NCI-H774 (cell line): ENCODE measurements at regions not wholly inside any gene's neighbourhood (a gene's known extent, or its start where the extent isn't known, plus 50 kb on each side); places are given as distances from the start of the nearest gene placed in this dataset.
A peak's percentile ranks its signal among the peaks of the same experiment; 100 is the strongest.

Experiments
- DNase-seq: peaks from one replicate; lab custom pipeline; 2025; lab: John Stamatoyannopoulos, UW

GRCh38 chr2:7598402-7598801 is 681.2 kb downstream of the RNF144A start:
- DNase-seq: no peak

GRCh38 chr2:7599462-7600258 is 682.4 kb downstream of the RNF144A start:
- DNase-seq: no peak

- DNase-seq: no peak
Measured at GRCh38 chr2:7601990-7602389, 684.8 kb downstream of the RNF144A start.

- DNase-seq: no peak
Measured at GRCh38 chr2:7604456-7604855, 687.2 kb downstream of the RNF144A start.

DNA sequence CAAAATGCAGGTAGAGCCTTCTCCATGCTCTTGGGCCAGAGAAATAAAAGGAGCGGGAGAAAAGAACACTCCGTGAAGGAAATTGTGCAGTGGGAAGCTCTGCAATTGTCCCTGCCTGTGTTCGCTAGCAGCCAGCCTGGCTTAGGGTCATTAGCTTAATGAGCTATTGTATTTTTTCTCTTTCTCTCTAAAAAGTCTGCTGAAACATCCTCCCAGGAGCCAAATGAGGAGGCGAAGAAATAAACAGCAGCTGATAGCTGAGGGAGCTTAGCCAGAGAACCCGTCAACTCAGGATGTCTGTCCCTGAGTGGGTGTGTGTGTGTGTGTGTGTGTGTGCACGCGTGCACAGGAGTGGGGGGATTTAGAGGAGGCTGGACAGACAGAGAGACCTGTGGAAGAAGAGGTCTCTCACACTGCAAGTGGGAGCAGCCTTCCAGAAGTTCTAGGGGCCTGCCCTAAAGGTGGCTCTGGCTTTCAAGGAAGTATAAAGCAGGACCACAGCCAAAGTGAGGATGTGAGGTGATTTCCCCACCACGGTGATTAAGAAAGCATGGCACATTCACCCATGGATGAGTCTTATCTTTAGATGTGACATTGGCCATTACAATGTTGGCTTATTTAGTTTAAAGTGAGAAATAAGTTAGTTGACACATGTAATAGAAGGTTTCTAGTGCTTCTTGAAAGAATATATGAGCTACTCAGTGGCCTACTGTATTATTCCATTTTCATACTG is 690.4 kb downstream of the RNF144A start:
- DNase-seq: no peak

DNA sequence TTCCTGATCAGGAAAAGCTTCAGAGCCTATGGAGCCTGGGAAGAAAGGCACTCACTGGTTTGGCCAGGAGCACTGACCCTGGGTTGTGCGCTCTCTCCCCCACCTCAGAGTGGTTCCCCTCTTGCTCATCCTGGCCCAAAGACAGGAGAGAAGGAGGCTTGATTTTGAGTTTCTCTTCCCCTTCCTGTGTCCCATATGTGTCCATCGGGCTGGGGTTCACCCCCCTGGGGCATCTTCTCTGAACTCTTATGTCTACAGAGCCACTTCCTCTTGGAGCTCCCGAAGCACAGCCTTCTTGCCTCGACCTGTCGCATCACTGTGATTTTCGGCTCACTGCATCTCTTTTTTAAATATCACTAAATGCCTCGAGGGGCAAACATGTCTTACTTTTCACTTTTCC is 692.3 kb downstream of the RNF144A start:
- no peak for DNase-seq

- DNase-seq: no peak
Measured at GRCh38 chr2:7609974-7610373, 692.8 kb downstream of the RNF144A start.

- no peak for DNase-seq
Measured at GRCh38 chr2:7611750-7612149, 694.5 kb downstream of the RNF144A start.

- no peak for DNase-seq
Measured at GRCh38 chr2:7612969-7613368, 695.8 kb downstream of the RNF144A start.

GRCh38 chr2:7613831-7614230 is 696.6 kb downstream of the RNF144A start:
- no peak for DNase-seq

- no peak for DNase-seq
Measured at GRCh38 chr2:7618031-7618430, 700.8 kb downstream of the RNF144A start.

DNA sequence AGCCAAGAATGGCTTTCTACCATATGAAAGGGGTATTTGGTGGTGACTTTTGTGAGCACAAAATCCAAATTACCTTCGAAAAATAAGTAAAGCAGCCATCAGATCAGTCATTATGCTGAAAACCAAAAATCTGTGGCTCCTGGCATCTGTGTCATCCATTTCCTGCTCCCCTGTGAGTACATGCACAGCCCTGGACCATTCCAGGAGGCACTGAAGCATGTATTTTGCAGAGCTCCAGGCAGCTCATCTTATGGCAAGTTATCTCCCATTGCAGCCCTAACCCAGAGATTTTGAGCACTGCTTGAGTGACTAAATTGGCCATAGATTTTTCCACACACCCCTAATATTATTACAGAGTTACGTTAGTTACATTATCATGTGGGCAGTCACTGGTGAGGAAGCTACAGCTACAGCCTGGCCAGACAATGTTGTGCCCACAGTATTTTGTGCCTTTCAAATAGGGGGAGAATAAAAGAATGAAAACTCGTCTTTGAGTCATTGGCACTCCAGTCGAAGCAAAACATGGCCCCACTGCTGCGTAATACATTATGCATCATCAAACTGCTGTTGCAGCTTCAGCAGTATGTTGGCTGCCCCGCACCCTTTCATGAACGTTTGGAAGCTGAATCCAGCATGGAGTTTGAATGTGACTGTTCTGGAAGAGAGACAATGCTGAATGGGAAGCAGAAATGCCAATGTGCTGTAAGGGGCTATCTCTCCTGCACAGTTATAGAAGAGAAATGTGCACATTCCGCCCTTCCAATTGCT is 702.2 kb downstream of the RNF144A start:
- no peak for DNase-seq

DNA sequence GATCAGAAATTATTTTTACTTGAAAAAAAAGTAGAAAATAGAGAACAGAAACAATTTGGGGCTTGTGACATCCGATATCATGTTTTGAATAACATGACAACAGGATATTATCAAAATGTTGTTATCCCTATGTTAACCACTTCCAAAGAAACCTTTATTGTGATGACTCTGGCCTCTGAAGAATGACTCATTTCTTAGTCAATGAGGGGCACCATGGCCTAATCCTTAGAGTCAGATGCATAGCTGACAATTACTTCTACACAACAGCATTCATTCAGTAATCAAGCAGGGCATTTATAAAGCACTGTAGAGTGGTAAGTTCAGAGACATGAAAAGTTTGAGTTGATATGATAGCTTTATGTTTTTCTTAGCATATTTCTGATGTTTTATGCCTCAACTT is 703.0 kb downstream of the RNF144A start:
- no peak for DNase-seq

DNA sequence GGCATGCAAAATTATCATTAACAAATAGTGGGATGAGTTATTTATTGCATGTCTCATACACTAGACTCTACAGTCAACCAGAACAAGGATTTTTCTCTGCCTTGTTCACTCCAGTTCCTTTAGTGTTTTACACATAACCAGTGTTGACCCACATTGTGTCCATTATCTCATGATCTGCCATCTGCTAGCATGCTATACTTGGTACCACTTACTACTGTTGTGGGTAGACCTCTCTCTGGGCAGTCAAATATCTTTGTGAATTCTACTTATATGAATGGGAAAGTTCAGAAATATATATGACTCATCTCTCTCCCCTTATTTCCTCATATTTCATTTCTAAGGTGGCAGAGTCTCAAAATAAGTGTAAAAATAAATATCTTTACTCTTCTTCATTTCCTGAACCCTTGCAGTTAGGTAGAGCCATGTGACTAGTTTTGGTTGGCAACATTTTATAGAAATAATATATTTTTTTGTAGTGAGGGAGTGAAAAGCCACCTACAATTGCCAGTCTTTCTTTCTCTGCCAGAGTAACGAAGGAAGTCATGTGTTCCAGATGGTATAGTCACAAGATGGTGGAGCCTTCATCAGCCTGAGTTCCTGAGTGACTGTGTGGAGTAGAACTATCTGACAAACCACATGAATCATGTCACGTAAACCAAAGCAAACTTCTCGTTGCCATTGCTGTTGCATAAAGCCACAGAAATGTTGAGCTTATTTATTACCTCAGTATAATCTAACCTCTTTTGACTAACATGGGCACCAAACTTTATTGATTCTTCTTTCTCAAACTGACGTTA is 704.0 kb downstream of the RNF144A start:
- DNase-seq: no peak

DNA sequence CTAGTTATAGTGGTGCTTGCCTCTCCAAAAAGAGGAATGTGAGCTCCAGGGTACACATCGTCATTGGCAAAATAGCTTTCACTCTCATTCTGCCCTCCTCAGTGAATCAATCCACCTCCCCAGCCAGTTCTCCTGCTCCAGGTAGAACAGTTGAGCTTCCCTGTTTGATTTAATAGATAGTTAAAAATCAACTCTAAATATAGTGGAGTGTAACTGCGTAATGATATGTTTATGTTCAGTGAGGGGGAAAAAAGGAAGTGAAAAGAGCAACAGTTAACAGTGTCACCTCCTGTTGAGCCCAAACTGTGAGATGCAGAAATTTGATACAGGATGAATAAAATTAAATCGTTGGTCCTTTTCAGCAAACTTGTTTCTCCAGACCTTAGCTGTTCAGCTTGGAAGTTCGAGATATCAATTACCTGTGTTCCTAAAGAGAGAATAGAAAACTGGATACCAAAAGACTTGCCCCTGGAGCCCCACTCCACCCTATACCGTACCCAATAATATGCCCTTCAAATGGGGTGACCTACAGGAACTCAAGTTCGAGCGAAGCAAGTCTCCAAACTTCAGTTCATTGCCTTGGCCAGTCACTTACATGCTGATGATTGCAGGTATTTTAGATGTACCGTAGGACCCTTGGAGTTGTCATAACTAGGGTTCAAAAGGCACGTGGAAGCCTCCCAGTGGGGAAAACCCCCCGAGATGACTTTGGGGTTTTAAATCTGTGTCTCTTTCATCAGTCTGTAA is 708.4 kb downstream of the RNF144A start:
- DNase-seq: no peak

DNA sequence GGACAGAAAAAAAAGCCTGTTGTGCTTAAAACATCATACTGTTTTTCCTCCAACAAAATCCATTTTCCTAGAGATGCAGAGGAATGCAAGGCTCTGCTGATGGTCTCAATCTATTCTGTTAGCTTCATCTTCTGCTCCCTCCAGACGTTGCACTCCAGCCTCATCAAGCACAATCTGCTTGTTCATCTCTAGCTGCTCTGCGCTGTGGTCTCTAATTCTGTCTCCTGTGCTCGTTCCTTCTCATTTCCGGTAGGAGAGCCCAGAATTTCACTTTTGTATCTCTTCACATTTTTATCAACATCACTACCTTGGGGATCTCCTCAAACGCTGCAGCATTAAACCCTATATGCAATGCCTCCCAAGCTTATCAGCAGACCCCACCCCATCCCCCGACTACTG is 708.9 kb downstream of the RNF144A start:
- no peak for DNase-seq

- DNase-seq: no peak
Measured at GRCh38 chr2:7627583-7627982, 710.4 kb downstream of the RNF144A start.

GRCh38 chr2:7632420-7632819 is 715.2 kb downstream of the RNF144A start:
- no peak for DNase-seq

- peak; percentile 33 for DNase-seq
Measured at GRCh38 chr2:7633566-7634153, 716.4 kb downstream of the RNF144A start.

DNA sequence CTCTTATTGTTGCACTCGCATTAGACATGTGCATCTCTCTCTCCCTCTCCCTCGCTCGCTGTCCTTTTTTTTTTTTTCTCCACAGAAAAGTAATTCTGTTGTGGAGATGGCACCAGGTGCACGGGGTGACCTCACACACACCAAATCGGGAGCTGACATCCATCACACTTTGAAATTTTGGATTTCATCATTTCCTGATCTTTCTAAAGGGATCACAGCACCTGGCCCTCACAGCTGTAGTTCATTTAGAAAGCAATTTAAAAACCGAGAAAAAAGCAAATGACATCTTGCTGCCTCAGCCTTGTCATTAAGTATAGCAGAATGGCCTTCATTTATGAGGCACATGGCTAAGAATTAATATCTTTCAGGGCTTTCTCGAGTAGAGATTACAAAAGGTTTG is 717.2 kb downstream of the RNF144A start:
- DNase-seq: peak; percentile 91

- no peak for DNase-seq
Measured at GRCh38 chr2:7639476-7639875, 722.3 kb downstream of the RNF144A start.
